Gastrocnemius medialis (tissue), 4 donors: ENCODE measurements at regions not wholly inside any gene's neighbourhood (a gene's known extent, or its start where the extent isn't known, plus 50 kb on each side); places are given as distances from the start of the nearest gene placed in this dataset.
"Not testable (repeated sequence)": the region's sequence is repeated elsewhere in the genome, so short reads cannot be mapped to it uniquely, and the experiment has no call there.

Experiments used
- POLR2A ChIP-seq, 2 donors: fragments of 450-650 bp; IDR thresholded peaks; one replicate each; pipeline ENCODE4 v1.6.1; 2017; ENCODE audit warnings: antibody characterized with exemption in 2 of 2, mild to moderate bottlenecking in 2 of 2, moderate library complexity in 2 of 2
- TF ChIP-seq, protein P1 (sequence below), 5 experiments: fragments of 450-650 bp in 3 of 5; fragments of 200-600 bp in 2 of 5; sonication (generic) in 2 of 5; IDR thresholded peaks in 4 of 5; conservative IDR thresholded peaks in 1 of 5; 1 replicate in 4 of 5; 2 replicates in 1 of 5; pipeline ENCODE4 v1.5.1; 2016 to 2019; ENCODE audit warnings: antibody characterized with exemption in 5 of 5, mild to moderate bottlenecking in 3 of 5, moderate library complexity in 3 of 5

DNA sequence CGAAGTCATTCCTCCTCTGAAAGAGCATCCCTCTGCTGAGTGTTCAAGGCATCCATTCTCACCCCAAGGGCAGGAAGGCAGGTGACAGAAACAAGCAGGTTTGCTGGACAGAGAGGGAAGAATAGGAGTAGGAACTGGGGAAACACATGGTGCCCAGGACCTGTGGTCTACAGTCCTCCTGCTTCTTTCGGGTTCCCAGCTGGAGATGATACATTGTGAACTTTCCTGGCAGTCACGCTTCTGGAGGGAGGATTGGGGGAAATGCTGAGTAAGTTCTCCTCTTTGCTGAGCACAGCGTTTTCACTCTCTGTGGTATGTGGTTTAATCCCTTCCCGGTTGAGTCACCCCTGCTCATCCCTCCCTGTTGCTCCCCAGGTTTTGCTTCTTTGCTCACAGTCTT is 496.3 kb downstream of the TMEM121 start:
- TF ChIP-seq, protein P1, sequence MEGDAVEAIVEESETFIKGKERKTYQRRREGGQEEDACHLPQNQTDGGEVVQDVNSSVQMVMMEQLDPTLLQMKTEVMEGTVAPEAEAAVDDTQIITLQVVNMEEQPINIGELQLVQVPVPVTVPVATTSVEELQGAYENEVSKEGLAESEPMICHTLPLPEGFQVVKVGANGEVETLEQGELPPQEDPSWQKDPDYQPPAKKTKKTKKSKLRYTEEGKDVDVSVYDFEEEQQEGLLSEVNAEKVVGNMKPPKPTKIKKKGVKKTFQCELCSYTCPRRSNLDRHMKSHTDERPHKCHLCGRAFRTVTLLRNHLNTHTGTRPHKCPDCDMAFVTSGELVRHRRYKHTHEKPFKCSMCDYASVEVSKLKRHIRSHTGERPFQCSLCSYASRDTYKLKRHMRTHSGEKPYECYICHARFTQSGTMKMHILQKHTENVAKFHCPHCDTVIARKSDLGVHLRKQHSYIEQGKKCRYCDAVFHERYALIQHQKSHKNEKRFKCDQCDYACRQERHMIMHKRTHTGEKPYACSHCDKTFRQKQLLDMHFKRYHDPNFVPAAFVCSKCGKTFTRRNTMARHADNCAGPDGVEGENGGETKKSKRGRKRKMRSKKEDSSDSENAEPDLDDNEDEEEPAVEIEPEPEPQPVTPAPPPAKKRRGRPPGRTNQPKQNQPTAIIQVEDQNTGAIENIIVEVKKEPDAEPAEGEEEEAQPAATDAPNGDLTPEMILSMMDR (IDR thresholded peaks at IDR 0.05 in 4 of 5, conservative IDR thresholded peaks at IDR 0.05 in 1 of 5): not testable (repeated sequence)
- TF ChIP-seq POLR2A (IDR thresholded peaks at IDR 0.05): not testable (repeated sequence)
